DND-41 (cell line): ENCODE measurements at regions not wholly inside any gene's neighbourhood (a gene's known extent, or its start where the extent isn't known, plus 50 kb on each side); places are given as distances from the start of the nearest gene placed in this dataset.

ENCODE experiments used
- CTCF ChIP-seq: IDR thresholded peaks from 2 replicates; pipeline ENCODE4 v1.5.1; 2012; ENCODE audit warnings: borderline replicate concordance, low read length, moderate library complexity, mild to moderate bottlenecking; ENCODE audit not compliant: poor library complexity, severe bottlenecking; ENCODE audit errors: extremely low read depth
- EZH2 ChIP-seq: IDR thresholded peaks from 3 replicates; pipeline ENCODE4 v1.6.1; 2012; ENCODE audit warnings: borderline replicate concordance, low read depth, mild to moderate bottlenecking, moderate library complexity, low read length, inconsistent platforms; ENCODE audit not compliant: severe bottlenecking

GRCh38 chr11:114914231-114915005, 236.1 kb downstream of the NXPE2 start:
- TF ChIP-seq CTCF (no peak), EZH2 (no peak)
